ENCODE measurements at regions not wholly inside any gene's neighbourhood (a gene's known extent, or its start where the extent isn't known, plus 50 kb on each side); places are given as distances from the start of the nearest gene placed in this dataset.

DNA sequence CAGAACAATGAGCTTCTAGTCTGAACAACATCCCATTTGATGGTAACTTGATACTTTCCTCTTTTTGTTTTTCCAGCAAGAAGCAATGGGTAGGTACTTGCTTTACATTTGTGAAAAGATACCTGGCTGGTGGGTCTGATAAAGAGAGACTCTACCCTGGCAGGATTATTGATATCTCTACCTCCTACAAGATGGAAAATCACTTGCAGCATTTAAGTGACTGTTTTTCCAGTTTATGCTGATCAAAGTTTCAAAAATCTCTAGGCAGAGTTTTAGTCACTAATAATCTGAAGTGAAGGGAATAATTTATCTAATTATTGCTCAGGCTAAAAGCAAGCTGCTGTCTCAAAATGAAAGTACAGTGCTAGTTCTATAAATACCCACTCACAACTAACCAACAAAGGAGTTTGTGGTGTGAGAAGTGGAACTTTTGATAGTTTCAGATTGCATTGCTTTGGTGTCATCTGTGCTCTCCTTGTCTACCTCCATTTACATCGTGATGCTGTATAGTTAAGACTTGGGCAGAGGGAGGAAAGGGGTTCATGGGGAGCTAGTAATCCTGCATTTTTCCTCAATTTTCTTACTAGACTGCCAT lies 86.0 kb upstream of the ANKRD1 start:
- TF ChIP-seq, protein P1, sequence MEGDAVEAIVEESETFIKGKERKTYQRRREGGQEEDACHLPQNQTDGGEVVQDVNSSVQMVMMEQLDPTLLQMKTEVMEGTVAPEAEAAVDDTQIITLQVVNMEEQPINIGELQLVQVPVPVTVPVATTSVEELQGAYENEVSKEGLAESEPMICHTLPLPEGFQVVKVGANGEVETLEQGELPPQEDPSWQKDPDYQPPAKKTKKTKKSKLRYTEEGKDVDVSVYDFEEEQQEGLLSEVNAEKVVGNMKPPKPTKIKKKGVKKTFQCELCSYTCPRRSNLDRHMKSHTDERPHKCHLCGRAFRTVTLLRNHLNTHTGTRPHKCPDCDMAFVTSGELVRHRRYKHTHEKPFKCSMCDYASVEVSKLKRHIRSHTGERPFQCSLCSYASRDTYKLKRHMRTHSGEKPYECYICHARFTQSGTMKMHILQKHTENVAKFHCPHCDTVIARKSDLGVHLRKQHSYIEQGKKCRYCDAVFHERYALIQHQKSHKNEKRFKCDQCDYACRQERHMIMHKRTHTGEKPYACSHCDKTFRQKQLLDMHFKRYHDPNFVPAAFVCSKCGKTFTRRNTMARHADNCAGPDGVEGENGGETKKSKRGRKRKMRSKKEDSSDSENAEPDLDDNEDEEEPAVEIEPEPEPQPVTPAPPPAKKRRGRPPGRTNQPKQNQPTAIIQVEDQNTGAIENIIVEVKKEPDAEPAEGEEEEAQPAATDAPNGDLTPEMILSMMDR (IDR thresholded peaks at IDR 0.05) = no peak
- no peak for TF ChIP-seq POLR2A (IDR thresholded peaks at IDR 0.05)
